ENCODE measurements at regions not wholly inside any gene's neighbourhood (a gene's known extent, or its start where the extent isn't known, plus 50 kb on each side); places are given as distances from the start of the nearest gene placed in this dataset.

- TF ChIP-seq CTCF (IDR thresholded peaks at IDR 0.05) (no peak), POLR2A (IDR thresholded peaks at IDR 0.05) (no peak), POLR2AphosphoS5 (IDR thresholded peaks at IDR 0.05) (no peak), EP300 (IDR thresholded peaks at IDR 0.05) (no peak)
These were observed 542.2 kb upstream of the EPHA5 start for GRCh38 chr4:66212489-66212888.
